ENCODE measurements at regions not wholly inside any gene's neighbourhood (a gene's known extent, or its start where the extent isn't known, plus 50 kb on each side); places are given as distances from the start of the nearest gene placed in this dataset.

- no peaks in the 10 kb centered on the region for H3K4me1 ChIP-seq
- H3K36me3 ChIP-seq = no peaks in the 10 kb centered on the region
- H3K27me3 ChIP-seq = no peaks in the 10 kb centered on the region
- no peak for DNase-seq (ENCODE audit: low spot score in 2 of 2)
- no peak overlapping the region for H3K4me3 ChIP-seq
- TF ChIP-seq, protein P1, sequence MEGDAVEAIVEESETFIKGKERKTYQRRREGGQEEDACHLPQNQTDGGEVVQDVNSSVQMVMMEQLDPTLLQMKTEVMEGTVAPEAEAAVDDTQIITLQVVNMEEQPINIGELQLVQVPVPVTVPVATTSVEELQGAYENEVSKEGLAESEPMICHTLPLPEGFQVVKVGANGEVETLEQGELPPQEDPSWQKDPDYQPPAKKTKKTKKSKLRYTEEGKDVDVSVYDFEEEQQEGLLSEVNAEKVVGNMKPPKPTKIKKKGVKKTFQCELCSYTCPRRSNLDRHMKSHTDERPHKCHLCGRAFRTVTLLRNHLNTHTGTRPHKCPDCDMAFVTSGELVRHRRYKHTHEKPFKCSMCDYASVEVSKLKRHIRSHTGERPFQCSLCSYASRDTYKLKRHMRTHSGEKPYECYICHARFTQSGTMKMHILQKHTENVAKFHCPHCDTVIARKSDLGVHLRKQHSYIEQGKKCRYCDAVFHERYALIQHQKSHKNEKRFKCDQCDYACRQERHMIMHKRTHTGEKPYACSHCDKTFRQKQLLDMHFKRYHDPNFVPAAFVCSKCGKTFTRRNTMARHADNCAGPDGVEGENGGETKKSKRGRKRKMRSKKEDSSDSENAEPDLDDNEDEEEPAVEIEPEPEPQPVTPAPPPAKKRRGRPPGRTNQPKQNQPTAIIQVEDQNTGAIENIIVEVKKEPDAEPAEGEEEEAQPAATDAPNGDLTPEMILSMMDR (IDR thresholded peaks at IDR 0.05) = no peak
- no peaks in the 10 kb centered on the region for H3K9me3 ChIP-seq
- intact Hi-C loops (cut with DNase I) = no loop called here
- no peak overlapping the region for H3K27ac ChIP-seq
Observed at GRCh38 chr18:47434214-47434746, 182.8 kb upstream of the SKOR2 start.

DNA sequence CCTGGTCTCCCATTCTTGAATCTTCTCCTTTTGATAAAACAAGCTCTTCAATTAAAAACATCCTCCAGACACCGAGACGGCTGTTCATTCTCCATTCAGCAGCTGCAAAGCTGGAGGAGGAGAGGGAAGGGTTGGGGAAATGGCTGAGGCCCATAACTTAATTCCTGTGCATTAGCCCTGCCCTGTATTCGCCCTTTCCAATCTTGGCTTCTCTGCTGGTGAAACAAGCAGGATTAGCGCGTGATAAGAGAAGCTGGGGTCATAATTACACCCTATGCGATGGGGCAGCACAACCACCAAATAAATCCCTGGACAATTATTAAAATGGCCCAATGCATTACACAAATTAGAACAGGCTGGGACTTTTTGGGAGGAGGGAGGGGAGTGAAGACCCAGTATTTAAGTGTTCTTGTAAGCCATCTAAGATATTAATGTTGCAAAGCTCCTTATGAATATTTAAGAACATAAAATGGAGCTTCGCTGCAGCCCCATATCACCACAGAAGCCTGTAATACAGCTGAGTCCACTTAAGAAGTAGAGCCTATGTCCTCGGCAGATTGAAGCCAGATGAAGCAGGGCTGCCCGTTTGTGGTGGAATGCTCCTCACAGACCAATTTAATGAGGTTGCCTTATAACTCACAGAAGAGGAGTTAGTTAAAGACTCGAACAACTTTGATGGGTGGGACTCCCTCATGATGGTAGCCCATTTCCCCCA is 176.6 kb upstream of the SKOR2 start:
- H3K4me3 ChIP-seq = no peak overlapping the region
- no peaks in the 10 kb centered on the region for H3K9me3 ChIP-seq
- no peak for DNase-seq (ENCODE audit: low spot score in 2 of 2)
- H3K27ac ChIP-seq = no peak overlapping the region
- TF ChIP-seq, protein P1 (IDR thresholded peaks at IDR 0.05) = no peak
- H3K36me3 ChIP-seq = no peaks in the 10 kb centered on the region
- H3K4me1 ChIP-seq = no peaks in the 10 kb centered on the region
- intact Hi-C loops (cut with DNase I) = no loop called here
- H3K27me3 ChIP-seq = no peaks in the 10 kb centered on the region

GRCh38 chr18:47427072-47427471 is 175.6 kb upstream of the SKOR2 start:
- intact Hi-C loops (cut with DNase I) = no loop called here
- TF ChIP-seq, protein P1 (IDR thresholded peaks at IDR 0.05) = no peak
- H3K4me3 ChIP-seq = no peak overlapping the region
- no peak overlapping the region for H3K27ac ChIP-seq
- no peaks in the 10 kb centered on the region for H3K27me3 ChIP-seq
- no peaks in the 10 kb centered on the region for H3K4me1 ChIP-seq
- no peak for DNase-seq (ENCODE audit: low spot score in 2 of 2)
- H3K36me3 ChIP-seq = no peaks in the 10 kb centered on the region
- H3K9me3 ChIP-seq = no peaks in the 10 kb centered on the region

DNA sequence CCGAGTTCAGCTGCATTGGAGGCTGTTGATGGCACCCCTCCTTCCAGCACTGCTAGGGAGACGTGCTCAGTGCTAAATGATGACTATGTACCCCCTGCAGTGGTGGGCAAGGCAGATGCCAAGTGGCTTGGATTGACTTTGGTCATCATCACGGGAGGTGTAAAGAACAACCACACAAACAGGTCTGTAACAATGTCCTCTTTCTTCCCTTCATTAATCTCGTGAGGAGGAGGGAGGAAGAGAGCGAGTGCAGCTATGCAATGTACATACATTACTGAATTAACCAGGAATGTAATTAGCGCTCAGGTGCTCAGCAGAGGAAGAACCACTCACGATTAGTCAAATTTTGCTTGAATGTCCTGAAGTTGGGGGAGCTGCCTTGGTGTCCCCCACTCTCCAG is 173.9 kb upstream of the SKOR2 start:
- Histone ChIP-seq H3K4me3 (no peak overlapping the region), H3K36me3 (no peaks in the 10 kb centered on the region), H3K27ac (no peak overlapping the region), H3K27me3 (no peaks in the 10 kb centered on the region), H3K9me3 (no peaks in the 10 kb centered on the region), H3K4me1 (no peaks in the 10 kb centered on the region)
- intact Hi-C loops (cut with DNase I) = no loop called here
- TF ChIP-seq, protein P1 (IDR thresholded peaks at IDR 0.05) = no peak
- DNase-seq (ENCODE audit: low spot score in 2 of 2) = no peak

GRCh38 chr18:47422524-47422923 is 171.1 kb upstream of the SKOR2 start:
- intact Hi-C loops (cut with DNase I) = no loop called here
- Histone ChIP-seq H3K27ac (no peak overlapping the region), H3K27me3 (no peaks in the 10 kb centered on the region), H3K4me1 (no peaks in the 10 kb centered on the region), H3K4me3 (no peak overlapping the region), H3K9me3 (no peaks in the 10 kb centered on the region), H3K36me3 (no peaks in the 10 kb centered on the region)
- no peak for DNase-seq (ENCODE audit: low spot score in 2 of 2)
- TF ChIP-seq, protein P1 (IDR thresholded peaks at IDR 0.05) = no peak

All from ascending aorta (tissue), 2 donors.